ENCODE measurements at regions not wholly inside any gene's neighbourhood (a gene's known extent, or its start where the extent isn't known, plus 50 kb on each side); places are given as distances from the start of the nearest gene placed in this dataset.
"Not testable (repeated sequence)": the region's sequence is repeated elsewhere in the genome, so short reads cannot be mapped to it uniquely, and the experiment has no call there.

DNA sequence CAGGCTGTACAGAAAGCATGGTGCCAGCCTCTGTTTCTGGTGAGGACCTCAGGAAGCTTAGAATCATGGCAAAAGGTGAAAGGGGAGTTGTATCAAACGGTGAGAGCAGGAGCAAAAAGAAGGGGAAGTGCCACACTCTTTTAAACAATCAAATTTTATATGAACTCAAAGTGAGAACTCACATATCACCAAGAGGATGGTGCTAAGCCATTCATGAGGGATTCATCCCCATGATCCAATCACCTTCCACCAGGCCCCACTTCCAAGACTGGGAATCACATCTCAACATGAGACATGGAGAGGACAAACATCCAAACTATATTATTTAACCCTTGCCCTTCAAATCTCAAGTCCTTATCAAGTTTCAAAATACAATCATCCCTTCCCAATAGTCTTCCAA, 836.7 kb downstream of the SLITRK5 start:
- no peaks in the 10 kb centered on the region for H3K36me3 ChIP-seq
- TF ChIP-seq POLR2A (IDR thresholded peaks at IDR 0.05) (no peak), POLR2AphosphoS5 (IDR thresholded peaks at IDR 0.05; ENCODE audit: insufficient read depth in 1 of 2, low read depth in 1 of 2) (no peak)
- TF ChIP-seq, protein P1, sequence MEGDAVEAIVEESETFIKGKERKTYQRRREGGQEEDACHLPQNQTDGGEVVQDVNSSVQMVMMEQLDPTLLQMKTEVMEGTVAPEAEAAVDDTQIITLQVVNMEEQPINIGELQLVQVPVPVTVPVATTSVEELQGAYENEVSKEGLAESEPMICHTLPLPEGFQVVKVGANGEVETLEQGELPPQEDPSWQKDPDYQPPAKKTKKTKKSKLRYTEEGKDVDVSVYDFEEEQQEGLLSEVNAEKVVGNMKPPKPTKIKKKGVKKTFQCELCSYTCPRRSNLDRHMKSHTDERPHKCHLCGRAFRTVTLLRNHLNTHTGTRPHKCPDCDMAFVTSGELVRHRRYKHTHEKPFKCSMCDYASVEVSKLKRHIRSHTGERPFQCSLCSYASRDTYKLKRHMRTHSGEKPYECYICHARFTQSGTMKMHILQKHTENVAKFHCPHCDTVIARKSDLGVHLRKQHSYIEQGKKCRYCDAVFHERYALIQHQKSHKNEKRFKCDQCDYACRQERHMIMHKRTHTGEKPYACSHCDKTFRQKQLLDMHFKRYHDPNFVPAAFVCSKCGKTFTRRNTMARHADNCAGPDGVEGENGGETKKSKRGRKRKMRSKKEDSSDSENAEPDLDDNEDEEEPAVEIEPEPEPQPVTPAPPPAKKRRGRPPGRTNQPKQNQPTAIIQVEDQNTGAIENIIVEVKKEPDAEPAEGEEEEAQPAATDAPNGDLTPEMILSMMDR (IDR thresholded peaks at IDR 0.05): no peak
- DNase-seq (ENCODE audit: extremely low spot score in 2 of 2): no peak
- H3K4me3 ChIP-seq: no peak overlapping the region
- no peaks in the 10 kb centered on the region for H3K4me1 ChIP-seq
- no peaks in the 10 kb centered on the region for H3K9me3 ChIP-seq
- H3K27ac ChIP-seq: no peak overlapping the region
- intact Hi-C loops (cut with DNase I): no loop called here
- H3K27me3 ChIP-seq: no peaks in the 10 kb centered on the region

DNA sequence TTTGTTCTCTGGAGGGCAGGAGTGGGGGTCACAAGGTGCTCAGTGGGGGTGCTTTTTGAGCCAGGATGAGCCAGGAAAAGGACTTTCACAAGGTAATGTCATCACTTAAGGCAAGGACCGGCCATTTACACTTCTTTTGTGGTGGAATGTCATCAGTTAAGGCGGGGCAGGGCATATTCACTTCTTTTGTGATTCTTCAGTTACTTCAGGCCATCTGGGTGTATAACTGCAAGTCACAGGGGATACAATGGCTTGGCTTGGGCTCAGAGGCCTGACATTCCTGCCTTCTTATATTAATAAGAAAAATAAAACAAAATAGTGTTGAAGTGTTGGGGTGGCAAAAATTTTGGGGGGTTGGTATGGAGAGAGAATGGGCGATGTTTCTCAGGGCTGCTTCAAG, 841.8 kb downstream of the SLITRK5 start:
- DNase-seq (ENCODE audit: extremely low spot score in 2 of 2); H3K27me3 ChIP-seq; intact Hi-C loops (cut with DNase I); H3K36me3 ChIP-seq; H3K4me3 ChIP-seq; H3K9me3 ChIP-seq; H3K27ac ChIP-seq; H3K4me1 ChIP-seq: not testable (repeated sequence)

DNA sequence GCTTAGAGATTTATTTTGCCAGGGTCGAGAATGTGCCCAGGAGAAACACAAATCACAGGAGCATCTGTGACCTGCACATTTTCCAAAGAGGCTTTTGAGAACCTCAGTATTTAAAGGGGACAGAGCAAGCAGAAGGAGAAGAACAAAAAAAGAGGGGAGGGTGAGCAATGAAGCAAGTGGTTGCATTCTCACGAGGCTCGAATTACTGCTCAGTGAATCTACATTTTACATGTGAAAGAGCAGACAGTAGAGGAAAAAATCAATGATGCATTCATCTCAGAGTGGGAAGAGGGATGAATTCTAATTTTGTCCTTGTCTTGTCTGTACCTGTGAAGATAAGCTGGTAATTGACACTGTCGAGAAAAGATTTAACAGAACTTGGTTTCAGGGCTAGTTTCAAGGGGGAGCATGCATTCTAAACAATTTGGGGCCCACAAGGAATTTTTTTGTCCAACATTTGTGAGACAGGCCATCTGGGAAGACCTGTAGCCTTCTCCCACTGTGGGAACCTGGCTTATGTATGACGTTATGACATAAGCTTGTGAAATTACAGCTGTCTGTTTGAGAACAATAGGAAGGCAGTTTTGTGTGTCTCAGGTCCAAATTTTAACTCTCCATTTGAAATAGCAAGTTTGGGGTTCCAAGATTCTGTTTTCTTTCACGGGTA, 855.1 kb downstream of the SLITRK5 start:
- no peaks in the 10 kb centered on the region for H3K9me3 ChIP-seq
- intact Hi-C loops (cut with DNase I): no loop called here
- H3K4me3 ChIP-seq: no peak overlapping the region
- H3K36me3 ChIP-seq: no peaks in the 10 kb centered on the region
- TF ChIP-seq POLR2A (IDR thresholded peaks at IDR 0.05): no peak
- TF ChIP-seq POLR2AphosphoS5 (IDR thresholded peaks at IDR 0.05; ENCODE audit: insufficient read depth in 1 of 2, low read depth in 1 of 2): no peak
- TF ChIP-seq, protein P1 (IDR thresholded peaks at IDR 0.05): no peak
- no peaks in the 10 kb centered on the region for H3K27me3 ChIP-seq
- H3K4me1 ChIP-seq: no peaks in the 10 kb centered on the region
- no peak overlapping the region for H3K27ac ChIP-seq
- DNase-seq (ENCODE audit: extremely low spot score in 2 of 2): no peak

- intact Hi-C loops (cut with DNase I): no loop called here
- H3K27me3 ChIP-seq: no peaks in the 10 kb centered on the region
Observed at GRCh38 chr13:88526853-88527215, 855.7 kb downstream of the SLITRK5 start.

DNA sequence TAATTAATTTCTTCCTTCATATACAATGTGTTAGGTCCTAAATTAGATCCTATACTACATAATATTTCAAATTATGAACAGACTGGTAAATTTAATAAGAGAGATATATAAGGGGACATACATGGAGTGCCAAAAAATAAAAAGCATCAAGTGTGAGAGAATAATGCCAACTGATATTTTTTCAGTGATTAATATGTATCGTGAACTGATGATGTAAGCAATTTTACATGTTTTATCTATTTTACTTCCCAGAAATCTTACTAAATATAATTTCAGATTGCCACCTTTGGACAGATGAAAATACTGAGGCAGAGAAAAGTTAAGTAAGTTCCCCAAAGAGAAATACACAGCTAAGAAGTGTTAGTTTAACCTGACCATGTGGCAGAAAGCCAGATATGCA, 870.8 kb downstream of the SLITRK5 start:
- TF ChIP-seq POLR2A (IDR thresholded peaks at IDR 0.05): no peak
- TF ChIP-seq POLR2AphosphoS5 (IDR thresholded peaks at IDR 0.05; ENCODE audit: insufficient read depth in 1 of 2, low read depth in 1 of 2): no peak
- TF ChIP-seq, protein P1 (IDR thresholded peaks at IDR 0.05): no peak
- H3K27ac ChIP-seq: no peak overlapping the region
- DNase-seq (ENCODE audit: extremely low spot score in 2 of 2): no peak
- no peak overlapping the region for H3K4me3 ChIP-seq
- no peaks in the 10 kb centered on the region for H3K27me3 ChIP-seq
- no peaks in the 10 kb centered on the region for H3K9me3 ChIP-seq
- intact Hi-C loops (cut with DNase I): no loop called here
- H3K4me1 ChIP-seq: no peaks in the 10 kb centered on the region
- no peaks in the 10 kb centered on the region for H3K36me3 ChIP-seq

More at GRCh38 chr13:88526853-88527215, 855.7 kb downstream of the SLITRK5 start:
- no peak for DNase-seq (ENCODE audit: extremely low spot score in 2 of 2)
- Histone ChIP-seq H3K36me3 (no peaks in the 10 kb centered on the region), H3K27ac (no peak overlapping the region), H3K4me1 (no peaks in the 10 kb centered on the region), H3K9me3 (no peaks in the 10 kb centered on the region), H3K4me3 (no peak overlapping the region)
- TF ChIP-seq POLR2A (IDR thresholded peaks at IDR 0.05) (no peak), POLR2AphosphoS5 (IDR thresholded peaks at IDR 0.05; ENCODE audit: insufficient read depth in 1 of 2, low read depth in 1 of 2) (no peak)
- TF ChIP-seq, protein P1 (IDR thresholded peaks at IDR 0.05): no peak

All from vagina (tissue), 2 donors.